Activated T-cell treated with anti-CD3 and anti-CD28 coated beads, Interleukin-2, amount 50 U/mL, for 72 hours (primary cell): ENCODE measurements at regions not wholly inside any gene's neighbourhood (a gene's known extent, or its start where the extent isn't known, plus 50 kb on each side); places are given as distances from the start of the nearest gene placed in this dataset.

Experiments used
- ATAC-seq, 2 donors: fragments of 150-1000 bp; cut with Tn5 transposase; replicated peaks in 1 of 2; 2 replicates each; pipeline ENCODE4 v1.10.0; 2021; ENCODE audit warnings: moderate library complexity in 2 of 2, mild to moderate bottlenecking in 1 of 2
- DNase-seq, 2 donors: peaks; one replicate each; pipeline ENCODE4 v3.0.0; 2021 to 2022; ENCODE audit warnings: mixed read lengths in 1 of 2
- H3K27ac Mint-ChIP-seq: one replicate; pipeline ENCODE4 v1.8.0; 2022; ENCODE audit warnings: mild to moderate bottlenecking, moderate library complexity, mixed read lengths
- H3K27me3 Mint-ChIP-seq: one replicate; pipeline ENCODE4 v1.8.0; 2022; ENCODE audit warnings: low read depth, mixed read lengths
- H3K36me3 Mint-ChIP-seq, 2 donors: one replicate each; pipeline ENCODE4 v1.8.0; 2022; ENCODE audit warnings: mixed read lengths in 2 of 2, mild to moderate bottlenecking in 1 of 2; ENCODE audit not compliant: insufficient read depth in 2 of 2
- H3K4me1 Mint-ChIP-seq: one replicate; pipeline ENCODE4 v1.8.0; 2022; ENCODE audit warnings: low read depth, mixed read lengths
- H3K4me3 Mint-ChIP-seq, 2 donors: one replicate each; pipeline ENCODE4 v1.8.0; 2022; ENCODE audit warnings: mild to moderate bottlenecking in 2 of 2, mixed read lengths in 2 of 2, moderate library complexity in 2 of 2
- H3K9me3 Mint-ChIP-seq, 2 donors: one replicate each; pipeline ENCODE4 v1.8.0; 2022; ENCODE audit warnings: mixed read lengths in 2 of 2

GRCh38 chr15:73001840-73002239 is 50.4 kb upstream of the NEO1 start:
- no peak overlapping the region for H3K27ac Mint-ChIP-seq
- H3K4me1 Mint-ChIP-seq: no peaks in the 10 kb centered on the region
- no peaks in the 10 kb centered on the region for H3K9me3 Mint-ChIP-seq
- H3K4me3 Mint-ChIP-seq: no peak overlapping the region
- no peaks in the 10 kb centered on the region for H3K36me3 Mint-ChIP-seq
- peaks cover 30% of the 10 kb centered on the region for H3K27me3 Mint-ChIP-seq
- DNase-seq: no peak
- no peak for ATAC-seq

GRCh38 chr15:73000293-73000692 is 52.0 kb upstream of the NEO1 start:
- no peak for ATAC-seq
- DNase-seq: no peak
- H3K36me3 Mint-ChIP-seq: no peaks in the 10 kb centered on the region
- peaks cover 34% of the 10 kb centered on the region for H3K27me3 Mint-ChIP-seq
- H3K27ac Mint-ChIP-seq: no peak overlapping the region
- no peaks in the 10 kb centered on the region for H3K9me3 Mint-ChIP-seq
- no peaks in the 10 kb centered on the region for H3K4me1 Mint-ChIP-seq
- H3K4me3 Mint-ChIP-seq: no peak overlapping the region

- H3K9me3 Mint-ChIP-seq: no peaks in the 10 kb centered on the region
- H3K27me3 Mint-ChIP-seq: peaks cover 34% of the 10 kb centered on the region
- ATAC-seq: no peak
- no peak overlapping the region for H3K27ac Mint-ChIP-seq
- no peaks in the 10 kb centered on the region for H3K4me1 Mint-ChIP-seq
- no peaks in the 10 kb centered on the region for H3K36me3 Mint-ChIP-seq
- no peak overlapping the region for H3K4me3 Mint-ChIP-seq
- no peak for DNase-seq
These were observed 52.7 kb upstream of the NEO1 start for GRCh38 chr15:72999586-72999985.

- Mint-ChIP-seq H3K27ac (no peak overlapping the region), H3K4me3 (no peak overlapping the region), H3K27me3 (peaks cover 34% of the 10 kb centered on the region), H3K36me3 (no peaks in the 10 kb centered on the region), H3K9me3 (no peaks in the 10 kb centered on the region), H3K4me1 (no peaks in the 10 kb centered on the region)
- DNase-seq (no peak), ATAC-seq (no peak)
These were observed 53.4 kb upstream of the NEO1 start for GRCh38 chr15:72998681-72999466.

- ATAC-seq: no peak
- H3K27ac Mint-ChIP-seq: no peak overlapping the region
- no peak overlapping the region for H3K4me3 Mint-ChIP-seq
- DNase-seq: no peak
- no peaks in the 10 kb centered on the region for H3K4me1 Mint-ChIP-seq
- peaks cover 34% of the 10 kb centered on the region for H3K27me3 Mint-ChIP-seq
- no peaks in the 10 kb centered on the region for H3K36me3 Mint-ChIP-seq
- no peaks in the 10 kb centered on the region for H3K9me3 Mint-ChIP-seq
These were observed 54.0 kb upstream of the NEO1 start for GRCh38 chr15:72998226-72998625.

GRCh38 chr15:72995849-72996248 is 56.4 kb upstream of the NEO1 start:
- Mint-ChIP-seq H3K4me3 (no peak overlapping the region), H3K27me3 (peaks cover 34% of the 10 kb centered on the region), H3K27ac (no peak overlapping the region), H3K36me3 (no peaks in the 10 kb centered on the region), H3K9me3 (no peaks in the 10 kb centered on the region), H3K4me1 (no peaks in the 10 kb centered on the region)
- ATAC-seq: no peak
- no peak for DNase-seq

- no peak overlapping the region for H3K27ac Mint-ChIP-seq
- no peaks in the 10 kb centered on the region for H3K4me1 Mint-ChIP-seq
- ATAC-seq: no peak
- peaks cover 27% of the 10 kb centered on the region for H3K27me3 Mint-ChIP-seq
- H3K36me3 Mint-ChIP-seq: no peaks in the 10 kb centered on the region
- H3K9me3 Mint-ChIP-seq: no peaks in the 10 kb centered on the region
- H3K4me3 Mint-ChIP-seq: no peak overlapping the region
- DNase-seq: no peak
These were observed 57.6 kb upstream of the NEO1 start for GRCh38 chr15:72994534-72995177.

- Mint-ChIP-seq H3K4me1 (no peaks in the 10 kb centered on the region), H3K27ac (no peak overlapping the region), H3K36me3 (no peaks in the 10 kb centered on the region), H3K4me3 (no peak overlapping the region), H3K27me3 (peaks cover 18% of the 10 kb centered on the region), H3K9me3 (no peaks in the 10 kb centered on the region)
- DNase-seq (no peak), ATAC-seq (no peak)
These were observed 59.4 kb upstream of the NEO1 start for GRCh38 chr15:72992841-72993252.

- no peaks in the 10 kb centered on the region for H3K4me1 Mint-ChIP-seq
- DNase-seq: no peak
- no peak for ATAC-seq
- H3K4me3 Mint-ChIP-seq: no peak overlapping the region
- no peaks in the 10 kb centered on the region for H3K9me3 Mint-ChIP-seq
- H3K27ac Mint-ChIP-seq: no peak overlapping the region
- H3K27me3 Mint-ChIP-seq: peaks cover 29% of the 10 kb centered on the region
- H3K36me3 Mint-ChIP-seq: no peaks in the 10 kb centered on the region
These were observed 61.2 kb upstream of the NEO1 start for GRCh38 chr15:72991026-72991425.

- Mint-ChIP-seq H3K4me1 (no peaks in the 10 kb centered on the region), H3K27me3 (peaks cover 35% of the 10 kb centered on the region), H3K36me3 (no peaks in the 10 kb centered on the region), H3K4me3 (no peak overlapping the region), H3K27ac (no peak overlapping the region), H3K9me3 (no peaks in the 10 kb centered on the region)
- DNase-seq (no peak), ATAC-seq (no peak)
These were observed 68.3 kb upstream of the NEO1 start for GRCh38 chr15:72983801-72984545.

- Mint-ChIP-seq H3K4me3 (no peak overlapping the region), H3K4me1 (no peaks in the 10 kb centered on the region), H3K27ac (no peak overlapping the region), H3K36me3 (no peaks in the 10 kb centered on the region), H3K9me3 (no peaks in the 10 kb centered on the region), H3K27me3 (peaks cover 36% of the 10 kb centered on the region)
- ATAC-seq (no peak), DNase-seq (no peak)
These were observed 69.5 kb upstream of the NEO1 start for GRCh38 chr15:72982714-72983113.

GRCh38 chr15:72980661-72981060 is 71.6 kb upstream of the NEO1 start:
- ATAC-seq (no peak), DNase-seq (no peak)
- H3K4me3 Mint-ChIP-seq: no peak overlapping the region
- no peak overlapping the region for H3K27ac Mint-ChIP-seq
- no peaks in the 10 kb centered on the region for H3K4me1 Mint-ChIP-seq
- H3K36me3 Mint-ChIP-seq: no peaks in the 10 kb centered on the region
- no peaks in the 10 kb centered on the region for H3K9me3 Mint-ChIP-seq
- H3K27me3 Mint-ChIP-seq: peaks cover 18% of the 10 kb centered on the region

- H3K4me1 Mint-ChIP-seq: no peaks in the 10 kb centered on the region
- no peaks in the 10 kb centered on the region for H3K9me3 Mint-ChIP-seq
- no peak for ATAC-seq
- peaks cover 15% of the 10 kb centered on the region for H3K27me3 Mint-ChIP-seq
- H3K4me3 Mint-ChIP-seq: no peak overlapping the region
- H3K36me3 Mint-ChIP-seq: no peaks in the 10 kb centered on the region
- DNase-seq: no peak
- no peak overlapping the region for H3K27ac Mint-ChIP-seq
These were observed 72.5 kb upstream of the NEO1 start for GRCh38 chr15:72979791-72980190.
